ENCODE measurements at regions not wholly inside any gene's neighbourhood (a gene's known extent, or its start where the extent isn't known, plus 50 kb on each side); places are given as distances from the start of the nearest gene placed in this dataset.

DNA sequence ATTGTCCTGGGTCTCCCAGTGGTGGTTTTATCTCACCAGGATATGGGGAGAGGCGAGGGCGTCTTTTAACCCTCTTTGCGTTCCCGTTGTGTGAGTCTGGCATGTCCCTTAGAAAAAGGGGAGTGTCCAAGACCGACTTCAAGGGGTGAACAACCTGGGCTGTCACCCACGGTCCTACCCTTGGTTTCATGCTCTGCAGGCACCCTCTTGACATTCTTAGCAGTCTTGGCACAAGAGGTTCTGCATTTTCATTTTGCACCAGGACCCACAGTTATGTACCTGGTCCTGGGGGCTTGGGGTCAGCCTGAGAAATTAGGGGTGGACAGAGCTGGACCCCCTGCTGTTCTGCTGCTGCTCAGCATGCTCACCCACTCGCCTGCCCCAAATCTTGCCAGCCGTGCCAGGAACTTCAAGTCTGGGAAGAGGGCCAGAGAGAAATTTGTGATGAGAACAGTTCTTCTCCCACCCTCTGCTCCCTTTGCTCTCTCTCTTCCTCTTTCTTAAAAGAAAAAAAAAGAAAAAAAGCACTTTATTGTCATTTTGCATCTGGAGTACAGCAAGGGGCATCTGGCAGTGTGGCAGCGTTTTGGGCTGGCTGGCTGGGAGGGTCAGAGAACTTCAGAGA, 471.2 kb downstream of the MIAT start:
- Histone ChIP-seq H2BK20ac (ENCODE audit: low read length) (no peak overlapping the region), H2AK5ac (ENCODE audit: low read depth, low read length) (no peak overlapping the region), H2BK12ac (ENCODE audit: low read depth, low read length) (no peak overlapping the region), H3K9ac (replicated peaks in 1 of 4; ENCODE audit: extremely low read depth in 1 of 4, low read depth in 3 of 4, low read length in 3 of 4) (no peak overlapping the region), H3K79me1 (ENCODE audit: low read depth, low read length) (no peaks in the 10 kb centered on the region), H2BK120ac (replicated peaks; ENCODE audit: low read depth, low read length) (no peak overlapping the region), H3K36me3 (ENCODE audit: control insufficient read depth in 2 of 4, insufficient read depth in 4 of 4, low read length in 3 of 4) (no peaks in the 10 kb centered on the region), H3K4me2 (ENCODE audit: insufficient read depth in 1 of 2, low read depth in 2 of 2, low read length in 2 of 2) (no peak overlapping the region), H3K9me3 (ENCODE audit: insufficient read depth in 2 of 2, low read depth in 1 of 2, low read length in 1 of 2) (no peaks in the 10 kb centered on the region), H4K20me1 (replicated peaks in 1 of 2; ENCODE audit: control insufficient read depth in 1 of 2, insufficient read depth in 2 of 2, low read length in 2 of 2) (no peaks in the 10 kb centered on the region), H3K27ac (ENCODE audit: low read depth, low read length) (no peak overlapping the region), H3K23me2 (ENCODE audit: low read depth, low read length) (no peaks in the 10 kb centered on the region), H3K23ac (ENCODE audit: insufficient read length) (no peak overlapping the region), H3K4ac (replicated peaks; ENCODE audit: insufficient read length, low read depth, low read length) (no peak overlapping the region), H4K5ac (ENCODE audit: insufficient read length, low read depth, low read length) (no peak overlapping the region), H2BK15ac (ENCODE audit: low read length) (no peak overlapping the region), H3K79me2 (ENCODE audit: control insufficient read depth in 1 of 2, insufficient read depth in 2 of 2, low read length in 2 of 2) (no peaks in the 10 kb centered on the region), H3K27me3 (replicated peaks in 1 of 4; ENCODE audit: control insufficient read depth in 3 of 4, extremely low read depth in 1 of 4, insufficient read depth in 3 of 4, low read length in 3 of 4) (no peaks in the 10 kb centered on the region), H3K4me1 (replicated peaks in 1 of 4; ENCODE audit: control insufficient read depth in 3 of 4, insufficient read depth in 4 of 4, low read length in 3 of 4) (no peaks in the 10 kb centered on the region), H2BK5ac (ENCODE audit: low read depth, low read length) (no peak overlapping the region), H3K14ac (ENCODE audit: insufficient read length) (no peak overlapping the region), H4K8ac (ENCODE audit: extremely low read depth, insufficient read depth, low read length) (no peak overlapping the region), H2AFZ (ENCODE audit: low read length) (no peak overlapping the region), H3K18ac (ENCODE audit: extremely low read depth, low read length) (no peak overlapping the region), H3K56ac (replicated peaks; ENCODE audit: insufficient read length, low read depth, low read length) (no peak overlapping the region), H4K91ac (replicated peaks; ENCODE audit: insufficient read length, low read length) (no peak overlapping the region), H3K4me3 (ENCODE audit: extremely low read depth in 1 of 4, insufficient read depth in 2 of 4, low read depth in 3 of 4, low read length in 4 of 4) (no peak overlapping the region)
- WGBS, 2 experiments (ENCODE audit: extremely low coverage in 1 of 2, insufficient coverage in 1 of 2, insufficient read length in 1 of 2, insufficient replicate concordance in 2 of 2, low coverage in 1 of 2, low lambda C conversion rate in 2 of 2, missing lambda C conversion rate in 1 of 2) = 90% methylated on average over 8 of the region's 9 CpGs; no CpG with 5 or more reads in 1 of the 2 experiments
- TF ChIP-seq CEBPB (IDR thresholded peaks at IDR 0.05; ENCODE audit: low read depth, low read length) (no peak), TEAD4 (IDR thresholded peaks at IDR 0.05; ENCODE audit: low read depth, low read length) (no peak)
- DNase-seq (ENCODE audit: low read depth in 1 of 2, low spot score in 2 of 2) (no peak), FAIRE-seq (no peak)
- POLR2A ChIA-PET (ENCODE audit: partially characterized antibody) = no interaction called here
- CTCF ChIA-PET (ENCODE audit: partially characterized antibody) = interaction anchor here (0.6 to 0.9 kb wide), 2 partner anchors 9 to 292 kb away, joined by 3 to 4 read pairs; no protein-coding TSS in a partner anchor

All from H1 (cell line).